IMR-90 (cell line): ENCODE measurements at regions not wholly inside any gene's neighbourhood (a gene's known extent, or its start where the extent isn't known, plus 50 kb on each side); places are given as distances from the start of the nearest gene placed in this dataset.

Source experiments
- ATAC-seq: fragments of 200-7000 bp; cut with Tn5 transposase; 2 replicates; pipeline ENCODE4 v1.9.1; 2020; ENCODE audit warnings: low read depth, mild to moderate bottlenecking, moderate library complexity
- BruUV-seq: library from RNA; stranded (reverse); fragments of 400-500 nt; replicated peaks from 2 replicates; lab custom pipeline; 2021; lab: Mats Ljungman, UMichigan
- CTCF ChIA-PET: fragments of 300-600 bp; formaldehyde crosslinking; extraction: SDS; loops from one replicate; lab custom pipeline; 2021; ENCODE audit warnings: antibody characterized with exemption; lab: Yijun Ruan, JAX
- POLR2A ChIA-PET: fragments of 300-600 bp; sonication (Branson Sonifier 250); formaldehyde crosslinking; loops from one replicate; lab custom pipeline; 2022; ENCODE audit warnings: antibody characterized with exemption; ENCODE audit not compliant: unreplicated experiment; lab: Charles Lee
- DNase-seq: peaks from one replicate; pipeline ENCODE4 v3.0.0; 2013
- H2AFZ ChIP-seq: replicated peaks from 2 replicates; pipeline ENCODE3; 2013; ENCODE audit warnings: low read length, mild to moderate bottlenecking; ENCODE audit not compliant: poor library complexity
- H2AK5ac ChIP-seq: 2 replicates; pipeline ENCODE4 v1.6.1; 2013; ENCODE audit warnings: low read depth, low read length, inconsistent platforms
- H2AK9ac ChIP-seq: replicated peaks from 2 replicates; pipeline ENCODE3; 2013; ENCODE audit warnings: mild to moderate bottlenecking, low read depth, low read length, moderate library complexity; ENCODE audit not compliant: poor library complexity
- H2BK120ac ChIP-seq: 2 replicates; pipeline ENCODE4 v1.6.1; 2013; ENCODE audit warnings: low read depth, low read length, inconsistent platforms
- H2BK15ac ChIP-seq: 3 replicates; pipeline ENCODE4 v1.6.1; 2013; ENCODE audit warnings: low read depth, low read length, inconsistent platforms
- H2BK20ac ChIP-seq: 2 replicates; pipeline ENCODE4 v1.6.1; 2013; ENCODE audit warnings: low read depth, mild to moderate bottlenecking, inconsistent platforms, low read length, moderate library complexity
- H2BK5ac ChIP-seq: 2 replicates; pipeline ENCODE4 v1.6.1; 2013; ENCODE audit warnings: mild to moderate bottlenecking, low read depth, low read length, inconsistent platforms; ENCODE audit not compliant: poor library complexity, severe bottlenecking
- H3K14ac ChIP-seq: replicated peaks from 2 replicates; pipeline ENCODE4 v1.6.1; 2013; ENCODE audit warnings: low read depth, low read length, inconsistent platforms
- H3K18ac ChIP-seq: 2 replicates; pipeline ENCODE4 v1.6.1; 2013; ENCODE audit warnings: low read depth, low read length, control low read depth
- H3K23ac ChIP-seq: 2 replicates; pipeline ENCODE4 v1.6.1; 2013; ENCODE audit warnings: low read depth, low read length, inconsistent platforms
- H3K27ac ChIP-seq: 2 replicates; pipeline ENCODE4 v1.5.1; 2013; ENCODE audit warnings: mild to moderate bottlenecking, control low read depth, low read length; ENCODE audit not compliant: insufficient read depth
- H3K27me3 ChIP-seq: 2 replicates; pipeline ENCODE4 v1.6.1; 2013; ENCODE audit warnings: low read length; ENCODE audit not compliant: control insufficient read depth, insufficient read depth
- H3K36me3 ChIP-seq: 2 replicates; pipeline ENCODE4 v1.6.1; 2013; ENCODE audit warnings: low read length, mixed read lengths; ENCODE audit not compliant: control insufficient read depth, insufficient read depth
- H3K4ac ChIP-seq: 2 replicates; pipeline ENCODE4 v1.6.1; 2013; ENCODE audit warnings: low read depth, low read length, inconsistent platforms
- H3K4me1 ChIP-seq: 2 replicates; pipeline ENCODE4 v1.6.1; 2013; ENCODE audit warnings: low read length, mixed read lengths; ENCODE audit not compliant: control insufficient read depth, insufficient read depth
- H3K4me2 ChIP-seq: 2 replicates; pipeline ENCODE4 v1.6.1; 2013; ENCODE audit warnings: low read depth, mild to moderate bottlenecking, control low read depth, low read length, moderate library complexity
- H3K4me3 ChIP-seq: 2 replicates; pipeline ENCODE4 v1.5.1; 2013; ENCODE audit warnings: low read depth, mild to moderate bottlenecking, control low read depth, low read length, moderate library complexity; ENCODE audit not compliant: insufficient read depth
- H3K56ac ChIP-seq: 2 replicates; pipeline ENCODE4 v1.6.1; 2013; ENCODE audit warnings: low read length, inconsistent platforms; ENCODE audit not compliant: insufficient read depth; ENCODE audit errors: extremely low read depth
- H3K79me1 ChIP-seq, 2 experiments: 2 replicates each; pipeline ENCODE4 v1.6.1; 2013; ENCODE audit warnings: low read length in 2 of 2, inconsistent platforms in 1 of 2, low read depth in 1 of 2
- H3K9ac ChIP-seq: 2 replicates; pipeline ENCODE4 v1.6.1; 2013; ENCODE audit warnings: low read depth, low read length, control low read depth
- H3K9me1 ChIP-seq: 2 replicates; pipeline ENCODE4 v1.6.1; 2013; ENCODE audit warnings: low read length, inconsistent platforms; ENCODE audit not compliant: insufficient read depth
- H3K9me3 ChIP-seq: 2 replicates; pipeline ENCODE4 v1.6.1; 2013; ENCODE audit warnings: low read length; ENCODE audit not compliant: control insufficient read depth, insufficient read depth
- H4K20me1 ChIP-seq: 2 replicates; pipeline ENCODE4 v1.6.1; 2013; ENCODE audit warnings: low read length, inconsistent platforms; ENCODE audit not compliant: insufficient read depth
- H4K5ac ChIP-seq: 2 replicates; pipeline ENCODE4 v1.6.1; 2013; ENCODE audit warnings: mild to moderate bottlenecking, low read depth, low read length, control low read depth
- H4K8ac ChIP-seq, 2 experiments: 2 replicates each; pipeline ENCODE4 v1.6.1; 2013; ENCODE audit warnings: low read depth in 2 of 2, low read length in 2 of 2, control low read depth in 1 of 2, inconsistent platforms in 1 of 2
- H4K91ac ChIP-seq: 2 replicates; pipeline ENCODE4 v1.6.1; 2013; ENCODE audit warnings: low read depth, low read length, inconsistent platforms; ENCODE audit not compliant: insufficient read depth
- NFE2L2 ChIP-seq: fragments of 150-350 bp; IDR thresholded peaks from 2 replicates; pipeline ENCODE4 v1.6.1; 2016; ENCODE audit warnings: low read depth, mild to moderate bottlenecking, low read length
- POLR2A ChIP-seq: IDR thresholded peaks from 2 replicates; pipeline ENCODE4 v1.6.1; 2012; ENCODE audit warnings: mild to moderate bottlenecking, low read depth, low read length
- RAD21 ChIP-seq: IDR thresholded peaks from 2 replicates; pipeline ENCODE4 v1.6.1; 2012; ENCODE audit warnings: low read length, improper control_type of control experiment
- WGBS, 2 experiments: methylation state at CpG; one replicate each; pipeline versions ENCODE4 v1.1.5 to v1.1.7; 2013; ENCODE audit warnings: missing lambda C conversion rate in 2 of 2; ENCODE audit not compliant: insufficient read length in 1 of 2; ENCODE audit errors: extremely low coverage in 2 of 2; 5-methylcytosine and 5-hydroxymethylcytosine counted together
- dilution Hi-C: fragments of 300-500 bp; cut with HindIII; formaldehyde crosslinking; loops from one replicate; pipeline ENCODE4 v1.14.3; 2018; ENCODE audit warnings: low sequenced_read_pairs; ENCODE audit not compliant: unreplicated experiment
- in situ Hi-C: fragments of 300-500 bp; cut with MboI; formaldehyde crosslinking; loops from 3 replicates; pipeline ENCODE4 v1.14.3; 2019; ENCODE audit warnings: low sequenced_read_pairs, inconsistent platforms, mixed read lengths
- intact Hi-C: fragments of 100-400 bp; cut with micrococcal nuclease; formaldehyde crosslinking; loops from 2 replicates; pipeline ENCODE4 v1.10.0; 2022

DNA sequence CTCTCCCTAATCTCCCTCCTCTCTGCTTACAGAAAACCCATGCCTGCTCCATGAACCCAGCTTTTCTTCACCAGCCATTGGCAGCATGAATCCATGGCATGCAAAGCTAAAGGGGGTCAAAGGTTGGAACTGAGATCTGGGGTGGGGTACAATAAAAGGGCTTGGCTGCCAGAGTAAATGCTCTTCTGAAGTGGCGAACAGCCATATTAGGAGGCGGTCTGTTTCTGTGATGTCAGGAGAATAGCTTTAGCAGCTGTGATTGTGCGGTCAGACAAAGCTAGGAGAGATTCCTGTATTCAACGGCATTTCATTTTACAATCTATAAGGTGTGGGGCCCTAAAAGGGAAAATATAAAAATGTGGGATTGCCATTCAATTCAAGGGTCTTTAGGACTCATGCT, 71.7 kb upstream of the TMPRSS2 start:
- H3K4ac ChIP-seq: no peak overlapping the region
- ChIA-PET CTCF (no interaction called here), POLR2A (no interaction called here)
- no peak overlapping the region for H2AK9ac ChIP-seq
- H4K8ac ChIP-seq: no peak overlapping the region
- dilution Hi-C loops (no loop called here), intact Hi-C loops (no loop called here), in situ Hi-C loops (no loop called here)
- no peak overlapping the region for H3K14ac ChIP-seq
- H3K9ac ChIP-seq: no peak overlapping the region
- no peaks in the 10 kb centered on the region for H3K79me1 ChIP-seq
- H3K9me3 ChIP-seq: peaks cover 5% of the 10 kb centered on the region; the same call in 1 of the 2 replicates
- no peak overlapping the region for H3K18ac ChIP-seq
- H2BK5ac ChIP-seq: no peak overlapping the region
- no CpG with 5 or more reads among the region's 4 CpGs for WGBS, 2 experiments
- no peak for DNase-seq
- H2BK120ac ChIP-seq: no peak overlapping the region
- H3K9me1 ChIP-seq: 0 out of 2 replicates have a peak, but pooled peaks cover 4% of the 10 kb centered on the region
- no peaks in the 10 kb centered on the region for H3K4me1 ChIP-seq
- TF ChIP-seq NFE2L2 (no peak), POLR2A (no peak), RAD21 (no peak)
- no peak overlapping the region for H3K56ac ChIP-seq
- H3K36me3 ChIP-seq: no peaks in the 10 kb centered on the region
- no peak overlapping the region for H4K5ac ChIP-seq
- no peak overlapping the region for H2BK20ac ChIP-seq
- H2AFZ ChIP-seq: no peak overlapping the region
- no TSS peak for BruUV-seq
- no peak overlapping the region for H4K91ac ChIP-seq
- H2AK5ac ChIP-seq: no peak overlapping the region
- no peak overlapping the region for H3K27ac ChIP-seq
- no peak overlapping the region for H3K4me3 ChIP-seq
- H3K23ac ChIP-seq: no peak overlapping the region
- ATAC-seq: no peak
- H3K27me3 ChIP-seq: no peaks in the 10 kb centered on the region; the same call in 1 of the 2 replicates
- no peak overlapping the region for H3K4me2 ChIP-seq
- H2BK15ac ChIP-seq: no peak overlapping the region
- no peaks in the 10 kb centered on the region for H4K20me1 ChIP-seq
